ENCODE measurements at regions not wholly inside any gene's neighbourhood (a gene's known extent, or its start where the extent isn't known, plus 50 kb on each side); places are given as distances from the start of the nearest gene placed in this dataset.

- TF ChIP-seq, protein P1, sequence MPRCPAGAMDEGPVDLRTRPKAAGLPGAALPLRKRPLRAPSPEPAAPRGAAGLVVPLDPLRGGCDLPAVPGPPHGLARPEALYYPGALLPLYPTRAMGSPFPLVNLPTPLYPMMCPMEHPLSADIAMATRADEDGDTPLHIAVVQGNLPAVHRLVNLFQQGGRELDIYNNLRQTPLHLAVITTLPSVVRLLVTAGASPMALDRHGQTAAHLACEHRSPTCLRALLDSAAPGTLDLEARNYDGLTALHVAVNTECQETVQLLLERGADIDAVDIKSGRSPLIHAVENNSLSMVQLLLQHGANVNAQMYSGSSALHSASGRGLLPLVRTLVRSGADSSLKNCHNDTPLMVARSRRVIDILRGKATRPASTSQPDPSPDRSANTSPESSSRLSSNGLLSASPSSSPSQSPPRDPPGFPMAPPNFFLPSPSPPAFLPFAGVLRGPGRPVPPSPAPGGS (IDR thresholded peaks at IDR 0.05): no peak
- TF ChIP-seq CHD4 (IDR thresholded peaks at IDR 0.05; ENCODE audit: borderline replicate concordance) (no peak), HMGXB4 (CRISPR knock-in tag; IDR thresholded peaks at IDR 0.05; ENCODE audit: borderline replicate concordance) (no peak), BHLHE40 (IDR thresholded peaks at IDR 0.05; ENCODE audit: low read depth, low read length) (no peak), ZFP36 (IDR thresholded peaks at IDR 0.05; ENCODE audit: borderline replicate concordance, partially characterized antibody) (no peak), RARB (CRISPR knock-in tag; IDR thresholded peaks at IDR 0.05) (no peak), HOXB5 (CRISPR knock-in tag; IDR thresholded peaks at IDR 0.05) (no peak), CEBPB (IDR thresholded peaks at IDR 0.05) (no peak), TP53 (CRISPR knock-in tag; IDR thresholded peaks at IDR 0.05) (no peak)
- TF ChIP-seq, protein P2, sequence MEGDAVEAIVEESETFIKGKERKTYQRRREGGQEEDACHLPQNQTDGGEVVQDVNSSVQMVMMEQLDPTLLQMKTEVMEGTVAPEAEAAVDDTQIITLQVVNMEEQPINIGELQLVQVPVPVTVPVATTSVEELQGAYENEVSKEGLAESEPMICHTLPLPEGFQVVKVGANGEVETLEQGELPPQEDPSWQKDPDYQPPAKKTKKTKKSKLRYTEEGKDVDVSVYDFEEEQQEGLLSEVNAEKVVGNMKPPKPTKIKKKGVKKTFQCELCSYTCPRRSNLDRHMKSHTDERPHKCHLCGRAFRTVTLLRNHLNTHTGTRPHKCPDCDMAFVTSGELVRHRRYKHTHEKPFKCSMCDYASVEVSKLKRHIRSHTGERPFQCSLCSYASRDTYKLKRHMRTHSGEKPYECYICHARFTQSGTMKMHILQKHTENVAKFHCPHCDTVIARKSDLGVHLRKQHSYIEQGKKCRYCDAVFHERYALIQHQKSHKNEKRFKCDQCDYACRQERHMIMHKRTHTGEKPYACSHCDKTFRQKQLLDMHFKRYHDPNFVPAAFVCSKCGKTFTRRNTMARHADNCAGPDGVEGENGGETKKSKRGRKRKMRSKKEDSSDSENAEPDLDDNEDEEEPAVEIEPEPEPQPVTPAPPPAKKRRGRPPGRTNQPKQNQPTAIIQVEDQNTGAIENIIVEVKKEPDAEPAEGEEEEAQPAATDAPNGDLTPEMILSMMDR (IDR thresholded peaks at IDR 0.05): no peak
- no peak overlapping the region for H3K4me2 ChIP-seq
- H3K9me3 ChIP-seq: no peaks in the 10 kb centered on the region
- ChIA-PET POLR2A (no interaction called here), CTCF (no interaction called here)
- H3K4me1 ChIP-seq: peaks cover 9% of the 10 kb centered on the region; the same call in 2 of the 3 replicates
- H3K27ac ChIP-seq: no peak overlapping the region
- no peak overlapping the region for H3K4me3 ChIP-seq
- no peak for ATAC-seq
- DNase-seq (ENCODE audit: low read depth in 1 of 2, low spot score in 1 of 2): no peak
- FAIRE-seq: no peak
- WGBS (ENCODE audit: missing lambda C conversion rate): 72% methylated on average over 4 of the region's 4 CpGs
Observed at GRCh38 chr2:138444411-138444810, 57.2 kb upstream of the SPOPL start.

GRCh38 chr2:138445227-138445626, 56.3 kb upstream of the SPOPL start:
- ATAC-seq: no peak
- 84% methylated on average over 1 of the region's 1 CpG for WGBS (ENCODE audit: missing lambda C conversion rate)
- Histone ChIP-seq H3K4me1 (peaks cover 9% of the 10 kb centered on the region; the same call in 2 of the 3 replicates), H3K4me2 (no peak overlapping the region), H3K27ac (no peak overlapping the region), H3K4me3 (no peak overlapping the region), H3K9me3 (no peaks in the 10 kb centered on the region)
- no peak for DNase-seq (ENCODE audit: low read depth in 1 of 2, low spot score in 1 of 2)
- POLR2A ChIA-PET: no interaction called here
- CTCF ChIA-PET: no interaction called here
- TF ChIP-seq JUNB (IDR thresholded peaks at IDR 0.05) (no peak), FOXS1 (CRISPR knock-in tag; IDR thresholded peaks at IDR 0.05) (no peak), NR3C1 (IDR thresholded peaks at IDR 0.05) (no peak), MAZ (IDR thresholded peaks at IDR 0.05; ENCODE audit: borderline replicate concordance, low read depth, low read length) (no peak), KDM1A (IDR thresholded peaks at IDR 0.05; ENCODE audit: low read depth) (no peak), ZSCAN20 (CRISPR knock-in tag; IDR thresholded peaks at IDR 0.05) (no peak), CHD2 (IDR thresholded peaks at IDR 0.05; ENCODE audit: low read length, partially characterized antibody) (no peak), EHF (CRISPR knock-in tag; IDR thresholded peaks at IDR 0.05) (no peak), PHF8 (IDR thresholded peaks at IDR 0.05; ENCODE audit: borderline replicate concordance, low read depth) (no peak), RARB (CRISPR knock-in tag; IDR thresholded peaks at IDR 0.05) (no peak)
- TF ChIP-seq, protein P3, sequence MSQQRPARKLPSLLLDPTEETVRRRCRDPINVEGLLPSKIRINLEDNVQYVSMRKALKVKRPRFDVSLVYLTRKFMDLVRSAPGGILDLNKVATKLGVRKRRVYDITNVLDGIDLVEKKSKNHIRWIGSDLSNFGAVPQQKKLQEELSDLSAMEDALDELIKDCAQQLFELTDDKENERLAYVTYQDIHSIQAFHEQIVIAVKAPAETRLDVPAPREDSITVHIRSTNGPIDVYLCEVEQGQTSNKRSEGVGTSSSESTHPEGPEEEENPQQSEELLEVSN (IDR thresholded peaks at IDR 0.05; ENCODE audit: borderline replicate concordance, low read depth): no peak
- no peak for FAIRE-seq

Measured in A549 (cell line).